ENCODE measurements at regions not wholly inside any gene's neighbourhood (a gene's known extent, or its start where the extent isn't known, plus 50 kb on each side); places are given as distances from the start of the nearest gene placed in this dataset.

GRCh38 chr5:10173716-10174115 is 76.0 kb downstream of the ATPSCKMT start:
- DNase-seq (ENCODE audit: low read depth), result no peak

DNA sequence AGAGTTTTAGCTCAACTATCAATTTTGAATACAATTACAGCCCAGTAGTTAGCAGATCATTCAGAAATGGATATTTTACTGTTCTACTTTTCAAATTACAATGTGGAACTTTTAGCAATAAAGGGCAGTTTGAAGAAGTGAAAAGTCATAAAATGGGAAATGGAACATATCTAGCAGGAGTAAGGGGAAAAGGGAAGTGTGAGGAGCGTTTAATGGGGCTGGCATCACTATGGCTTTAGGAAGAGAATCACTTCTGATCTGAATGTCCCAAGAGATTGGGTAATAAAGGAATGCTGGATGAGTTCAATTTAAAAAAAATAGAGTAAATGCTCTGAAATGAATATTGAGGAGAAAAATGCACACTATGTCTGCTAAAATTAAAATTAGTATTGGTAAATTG is 77.4 kb downstream of the ATPSCKMT start:
- TF ChIP-seq, protein P1, sequence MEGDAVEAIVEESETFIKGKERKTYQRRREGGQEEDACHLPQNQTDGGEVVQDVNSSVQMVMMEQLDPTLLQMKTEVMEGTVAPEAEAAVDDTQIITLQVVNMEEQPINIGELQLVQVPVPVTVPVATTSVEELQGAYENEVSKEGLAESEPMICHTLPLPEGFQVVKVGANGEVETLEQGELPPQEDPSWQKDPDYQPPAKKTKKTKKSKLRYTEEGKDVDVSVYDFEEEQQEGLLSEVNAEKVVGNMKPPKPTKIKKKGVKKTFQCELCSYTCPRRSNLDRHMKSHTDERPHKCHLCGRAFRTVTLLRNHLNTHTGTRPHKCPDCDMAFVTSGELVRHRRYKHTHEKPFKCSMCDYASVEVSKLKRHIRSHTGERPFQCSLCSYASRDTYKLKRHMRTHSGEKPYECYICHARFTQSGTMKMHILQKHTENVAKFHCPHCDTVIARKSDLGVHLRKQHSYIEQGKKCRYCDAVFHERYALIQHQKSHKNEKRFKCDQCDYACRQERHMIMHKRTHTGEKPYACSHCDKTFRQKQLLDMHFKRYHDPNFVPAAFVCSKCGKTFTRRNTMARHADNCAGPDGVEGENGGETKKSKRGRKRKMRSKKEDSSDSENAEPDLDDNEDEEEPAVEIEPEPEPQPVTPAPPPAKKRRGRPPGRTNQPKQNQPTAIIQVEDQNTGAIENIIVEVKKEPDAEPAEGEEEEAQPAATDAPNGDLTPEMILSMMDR (IDR thresholded peaks at IDR 0.05; ENCODE audit: insufficient read depth, low read depth, low read length), result no peak
- H3K4me3 ChIP-seq (ENCODE audit: low read depth, low read length), result no peak overlapping the region
- DNase-seq (ENCODE audit: low read depth), result no peak

More at GRCh38 chr5:10173716-10174115, 76.0 kb downstream of the ATPSCKMT start:
- TF ChIP-seq, protein P1 (IDR thresholded peaks at IDR 0.05; ENCODE audit: insufficient read depth, low read depth, low read length), result no peak
- H3K4me3 ChIP-seq (ENCODE audit: low read depth, low read length), result no peak overlapping the region

- TF ChIP-seq, protein P1 (IDR thresholded peaks at IDR 0.05; ENCODE audit: insufficient read depth, low read depth, low read length), result no peak
- DNase-seq (ENCODE audit: low read depth), result no peak
- no peak overlapping the region for H3K4me3 ChIP-seq (ENCODE audit: low read depth, low read length)
These were observed 80.3 kb downstream of the ATPSCKMT start for GRCh38 chr5:10169359-10169758.

GRCh38 chr5:10168254-10168653 is 81.4 kb downstream of the ATPSCKMT start:
- DNase-seq (ENCODE audit: low read depth), result no peak
- TF ChIP-seq, protein P1 (IDR thresholded peaks at IDR 0.05; ENCODE audit: insufficient read depth, low read depth, low read length), result no peak
- no peak overlapping the region for H3K4me3 ChIP-seq (ENCODE audit: low read depth, low read length)

DNA sequence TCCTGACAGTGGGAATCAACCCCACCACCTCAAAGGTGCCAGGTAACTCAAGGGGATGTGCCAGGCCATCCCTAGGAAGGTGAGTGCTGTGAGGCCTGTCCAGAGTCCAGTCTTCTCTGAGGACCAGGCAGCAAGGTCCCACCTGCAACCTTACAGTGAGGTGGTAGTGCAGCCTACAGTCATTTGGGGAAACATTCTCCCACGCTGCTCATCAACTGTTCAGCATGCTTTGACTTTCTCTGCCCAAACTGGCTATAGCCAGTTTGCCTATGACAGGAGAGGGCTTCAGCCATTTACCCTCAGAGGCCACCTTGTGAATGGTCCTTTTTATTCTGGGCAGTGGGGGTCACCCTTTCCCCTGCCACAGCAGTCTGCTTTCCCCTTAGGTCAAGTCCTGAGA is 81.9 kb downstream of the ATPSCKMT start:
- no peak overlapping the region for H3K4me3 ChIP-seq (ENCODE audit: low read depth, low read length)

DNA sequence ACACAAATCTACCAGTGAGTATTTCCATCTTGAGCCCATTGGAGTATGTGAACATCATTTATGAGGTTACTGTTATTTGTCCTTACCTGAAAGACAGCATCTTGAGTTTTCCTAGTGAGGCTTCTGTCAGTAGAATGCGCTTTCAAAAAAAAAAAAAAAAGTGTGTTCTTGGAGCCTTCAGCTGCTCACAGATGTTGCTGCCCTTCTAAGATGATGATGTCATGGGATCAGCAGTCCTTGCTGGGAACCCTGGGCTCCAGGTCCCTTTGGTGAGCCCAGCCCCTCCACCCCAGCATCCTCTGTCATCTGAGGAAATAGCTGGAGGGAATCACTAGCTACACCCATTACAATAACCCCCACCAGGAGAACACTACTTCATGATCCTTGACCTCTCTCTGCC is 83.3 kb downstream of the ATPSCKMT start:
- no peak for DNase-seq (ENCODE audit: low read depth)
- TF ChIP-seq, protein P1 (IDR thresholded peaks at IDR 0.05; ENCODE audit: insufficient read depth, low read depth, low read length), result no peak
- H3K4me3 ChIP-seq (ENCODE audit: low read depth, low read length), result no peak overlapping the region

More for the DNA sequence above, 81.9 kb downstream of the ATPSCKMT start:
- no peak for DNase-seq (ENCODE audit: low read depth)
- TF ChIP-seq, protein P1 (IDR thresholded peaks at IDR 0.05; ENCODE audit: insufficient read depth, low read depth, low read length), result no peak

DNA sequence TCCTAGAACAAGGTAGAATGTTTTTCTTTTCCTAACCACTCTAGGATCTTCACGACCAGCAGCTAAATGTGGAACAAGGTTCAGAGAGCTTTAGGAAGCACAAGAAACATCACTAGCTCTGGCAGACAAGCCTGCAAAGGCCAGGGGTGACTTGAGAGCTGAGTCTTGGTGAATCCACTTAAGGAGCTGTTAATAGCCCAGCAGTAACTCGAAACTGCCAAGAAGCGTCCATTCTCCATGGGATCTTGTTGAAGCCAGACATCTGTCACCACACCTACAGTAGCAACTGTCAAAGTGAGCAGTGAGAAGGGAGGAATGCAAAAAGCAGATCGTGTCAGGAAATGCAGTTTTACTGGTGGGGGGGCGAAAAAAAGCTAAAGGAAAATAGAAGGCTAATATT is 87.2 kb downstream of the ATPSCKMT start:
- H3K4me3 ChIP-seq (ENCODE audit: low read depth, low read length), result no peak overlapping the region
- no peak for DNase-seq (ENCODE audit: low read depth)
- TF ChIP-seq, protein P1 (IDR thresholded peaks at IDR 0.05; ENCODE audit: insufficient read depth, low read depth, low read length), result no peak

All from fibroblast of villous mesenchyme (primary cell).